ENCODE measurements at regions not wholly inside any gene's neighbourhood (a gene's known extent, or its start where the extent isn't known, plus 50 kb on each side); places are given as distances from the start of the nearest gene placed in this dataset.

GRCh38 chr2:14520385-14520945, 112.1 kb upstream of the LRATD1 start:
- no peak overlapping the region for H3K27ac Mint-ChIP-seq
- H3K36me3 Mint-ChIP-seq (ENCODE audit: insufficient read depth in 2 of 2): no peaks in the 10 kb centered on the region
- H3K4me3 Mint-ChIP-seq: no peak overlapping the region
- H3K4me1 Mint-ChIP-seq (ENCODE audit: low read depth): no peaks in the 10 kb centered on the region
- no peaks in the 10 kb centered on the region for H3K27me3 Mint-ChIP-seq (ENCODE audit: low read depth)
- ATAC-seq (replicated peaks in 1 of 2) (no peak), DNase-seq (no peak)
- H3K9me3 Mint-ChIP-seq: peaks cover 0 to 16% of the 10 kb centered on the region in 2 donors

- Mint-ChIP-seq H3K9me3 (peaks cover 0 to 15% of the 10 kb centered on the region in 2 donors), H3K27me3 (ENCODE audit: low read depth) (no peaks in the 10 kb centered on the region), H3K27ac (no peak overlapping the region), H3K4me1 (ENCODE audit: low read depth) (no peaks in the 10 kb centered on the region), H3K4me3 (no peak overlapping the region), H3K36me3 (ENCODE audit: insufficient read depth in 2 of 2) (no peaks in the 10 kb centered on the region)
- DNase-seq: no peak
- ATAC-seq (replicated peaks in 1 of 2): no peak
Measured at GRCh38 chr2:14524041-14524802, 108.3 kb upstream of the LRATD1 start.

GRCh38 chr2:14524803-14525080, 107.8 kb upstream of the LRATD1 start:
- Mint-ChIP-seq H3K4me1 (ENCODE audit: low read depth) (no peaks in the 10 kb centered on the region), H3K4me3 (no peak overlapping the region), H3K27ac (no peak overlapping the region), H3K36me3 (ENCODE audit: insufficient read depth in 2 of 2) (no peaks in the 10 kb centered on the region), H3K9me3 (peaks cover 0 to 16% of the 10 kb centered on the region in 2 donors), H3K27me3 (ENCODE audit: low read depth) (no peaks in the 10 kb centered on the region)
- ATAC-seq (replicated peaks in 1 of 2): no peak
- no peak for DNase-seq

DNA sequence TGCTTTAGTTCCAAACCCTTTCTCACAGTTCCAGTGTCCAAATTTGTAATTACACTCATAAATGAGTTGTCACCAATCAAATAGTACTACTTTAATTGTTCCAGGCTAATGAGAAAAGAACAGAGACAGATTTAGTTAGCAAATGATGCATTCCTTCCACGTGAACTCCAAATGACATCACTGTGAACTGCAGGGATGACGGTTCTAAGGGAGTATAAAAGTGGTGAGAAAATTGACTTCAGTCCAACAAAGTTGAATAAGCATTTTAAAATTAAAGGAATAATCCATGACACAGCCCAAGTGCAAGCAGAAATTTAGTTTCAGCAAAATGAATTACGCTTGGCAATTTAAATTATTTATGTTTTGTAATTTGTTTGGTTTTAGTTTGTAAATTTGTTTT, 102.0 kb upstream of the LRATD1 start:
- no peak for DNase-seq
- no peaks in the 10 kb centered on the region for H3K27me3 Mint-ChIP-seq (ENCODE audit: low read depth)
- H3K4me3 Mint-ChIP-seq: no peak overlapping the region
- no peaks in the 10 kb centered on the region for H3K36me3 Mint-ChIP-seq (ENCODE audit: insufficient read depth in 2 of 2)
- peaks cover 0 to 5% of the 10 kb centered on the region in 2 donors for H3K9me3 Mint-ChIP-seq
- H3K27ac Mint-ChIP-seq: no peak overlapping the region
- no peak for ATAC-seq (replicated peaks in 1 of 2)
- no peaks in the 10 kb centered on the region for H3K4me1 Mint-ChIP-seq (ENCODE audit: low read depth)

- Mint-ChIP-seq H3K4me3 (no peak overlapping the region), H3K36me3 (ENCODE audit: insufficient read depth in 2 of 2) (no peaks in the 10 kb centered on the region), H3K27ac (no peak overlapping the region), H3K4me1 (ENCODE audit: low read depth) (no peaks in the 10 kb centered on the region), H3K27me3 (ENCODE audit: low read depth) (no peaks in the 10 kb centered on the region), H3K9me3 (peaks cover 2 to 4% of the 10 kb centered on the region in 2 donors)
- no peak for ATAC-seq (replicated peaks in 1 of 2)
- DNase-seq: no peak
Measured at GRCh38 chr2:14533131-14533757, 99.3 kb upstream of the LRATD1 start.

GRCh38 chr2:14535156-14535555, 97.4 kb upstream of the LRATD1 start:
- H3K27me3 Mint-ChIP-seq (ENCODE audit: low read depth): no peaks in the 10 kb centered on the region
- H3K4me1 Mint-ChIP-seq (ENCODE audit: low read depth): no peaks in the 10 kb centered on the region
- H3K36me3 Mint-ChIP-seq (ENCODE audit: insufficient read depth in 2 of 2): no peaks in the 10 kb centered on the region
- no peak overlapping the region for H3K27ac Mint-ChIP-seq
- DNase-seq: no peak
- no peak overlapping the region for H3K4me3 Mint-ChIP-seq
- no peak for ATAC-seq (replicated peaks in 1 of 2)
- peaks cover 2 to 3% of the 10 kb centered on the region in 2 donors for H3K9me3 Mint-ChIP-seq

DNA sequence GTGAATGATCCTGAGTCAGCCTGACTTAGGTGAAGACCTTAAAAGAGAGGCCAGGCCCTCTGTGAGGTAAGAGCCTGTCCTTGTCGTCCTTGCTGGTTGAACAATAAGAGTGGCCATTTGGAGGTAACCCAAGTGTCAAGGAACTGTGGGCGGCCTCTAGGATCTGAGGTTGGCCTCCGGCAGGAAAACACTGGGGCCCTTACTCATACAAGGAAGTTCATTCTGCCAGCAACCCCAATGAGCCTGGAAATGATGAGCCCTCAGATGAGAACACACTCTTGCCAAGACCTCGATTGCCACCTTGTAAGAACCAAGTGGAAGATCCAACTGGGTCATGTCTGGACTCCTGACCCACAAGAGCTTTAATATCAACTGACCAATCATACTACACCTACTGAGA, 95.5 kb upstream of the LRATD1 start:
- Mint-ChIP-seq H3K27me3 (ENCODE audit: low read depth) (no peaks in the 10 kb centered on the region), H3K27ac (no peak overlapping the region), H3K4me3 (no peak overlapping the region), H3K9me3 (peaks cover 2 to 3% of the 10 kb centered on the region in 2 donors), H3K36me3 (ENCODE audit: insufficient read depth in 2 of 2) (no peaks in the 10 kb centered on the region), H3K4me1 (ENCODE audit: low read depth) (no peaks in the 10 kb centered on the region)
- no peak for ATAC-seq (replicated peaks in 1 of 2)
- no peak for DNase-seq

GRCh38 chr2:14540015-14540414, 92.5 kb upstream of the LRATD1 start:
- Mint-ChIP-seq H3K36me3 (ENCODE audit: insufficient read depth in 2 of 2) (no peaks in the 10 kb centered on the region), H3K27ac (no peak overlapping the region), H3K27me3 (ENCODE audit: low read depth) (no peaks in the 10 kb centered on the region), H3K4me1 (ENCODE audit: low read depth) (no peaks in the 10 kb centered on the region), H3K4me3 (no peak overlapping the region), H3K9me3 (peaks cover 2 to 8% of the 10 kb centered on the region in 2 donors)
- no peak for DNase-seq
- ATAC-seq (replicated peaks in 1 of 2): no peak

- H3K27ac Mint-ChIP-seq: no peak overlapping the region
- no peaks in the 10 kb centered on the region for H3K4me1 Mint-ChIP-seq (ENCODE audit: low read depth)
- no peak overlapping the region for H3K4me3 Mint-ChIP-seq
- no peaks in the 10 kb centered on the region for H3K36me3 Mint-ChIP-seq (ENCODE audit: insufficient read depth in 2 of 2)
- no peaks in the 10 kb centered on the region for H3K27me3 Mint-ChIP-seq (ENCODE audit: low read depth)
- DNase-seq (no peak), ATAC-seq (replicated peaks in 1 of 2) (no peak)
- peaks cover 4 to 8% of the 10 kb centered on the region in 2 donors for H3K9me3 Mint-ChIP-seq
Measured at GRCh38 chr2:14543284-14543683, 89.2 kb upstream of the LRATD1 start.

- ATAC-seq (replicated peaks in 1 of 2) (no peak), DNase-seq (no peak)
- Mint-ChIP-seq H3K27me3 (ENCODE audit: low read depth) (no peaks in the 10 kb centered on the region), H3K4me1 (ENCODE audit: low read depth) (no peaks in the 10 kb centered on the region), H3K4me3 (no peak overlapping the region), H3K27ac (no peak overlapping the region), H3K9me3 (peaks cover 4 to 8% of the 10 kb centered on the region in 2 donors), H3K36me3 (ENCODE audit: insufficient read depth in 2 of 2) (no peaks in the 10 kb centered on the region)
Measured at GRCh38 chr2:14544247-14544646, 88.3 kb upstream of the LRATD1 start.

- DNase-seq: no peak
- H3K36me3 Mint-ChIP-seq (ENCODE audit: insufficient read depth in 2 of 2): no peaks in the 10 kb centered on the region
- no peak for ATAC-seq (replicated peaks in 1 of 2)
- H3K4me3 Mint-ChIP-seq: no peak overlapping the region
- H3K4me1 Mint-ChIP-seq (ENCODE audit: low read depth): no peaks in the 10 kb centered on the region
- no peak overlapping the region for H3K27ac Mint-ChIP-seq
- H3K27me3 Mint-ChIP-seq (ENCODE audit: low read depth): no peaks in the 10 kb centered on the region
- H3K9me3 Mint-ChIP-seq: peaks cover 3 to 4% of the 10 kb centered on the region in 2 donors
Measured at GRCh38 chr2:14547830-14548229, 84.7 kb upstream of the LRATD1 start.

GRCh38 chr2:14550658-14551057, 81.9 kb upstream of the LRATD1 start:
- Mint-ChIP-seq H3K27ac (no peak overlapping the region), H3K36me3 (ENCODE audit: insufficient read depth in 2 of 2) (no peaks in the 10 kb centered on the region), H3K27me3 (ENCODE audit: low read depth) (no peaks in the 10 kb centered on the region), H3K4me3 (no peak overlapping the region), H3K4me1 (ENCODE audit: low read depth) (no peaks in the 10 kb centered on the region), H3K9me3 (peaks cover 0 to 6% of the 10 kb centered on the region in 2 donors)
- no peak for ATAC-seq (replicated peaks in 1 of 2)
- no peak for DNase-seq

- Mint-ChIP-seq H3K27me3 (ENCODE audit: low read depth) (no peaks in the 10 kb centered on the region), H3K27ac (no peak overlapping the region), H3K36me3 (ENCODE audit: insufficient read depth in 2 of 2) (no peaks in the 10 kb centered on the region), H3K9me3 (peaks cover 0 to 4% of the 10 kb centered on the region in 2 donors), H3K4me1 (ENCODE audit: low read depth) (no peaks in the 10 kb centered on the region), H3K4me3 (no peak overlapping the region)
- ATAC-seq (replicated peaks in 1 of 2): no peak
- no peak for DNase-seq
Measured at GRCh38 chr2:14551069-14551468, 81.4 kb upstream of the LRATD1 start.

- DNase-seq (no peak), ATAC-seq (replicated peaks in 1 of 2) (no peak)
- H3K27me3 Mint-ChIP-seq (ENCODE audit: low read depth): no peaks in the 10 kb centered on the region
- no peaks in the 10 kb centered on the region for H3K4me1 Mint-ChIP-seq (ENCODE audit: low read depth)
- H3K27ac Mint-ChIP-seq: no peak overlapping the region
- no peak overlapping the region for H3K4me3 Mint-ChIP-seq
- H3K9me3 Mint-ChIP-seq: peaks cover 0 to 2% of the 10 kb centered on the region in 2 donors
- H3K36me3 Mint-ChIP-seq (ENCODE audit: insufficient read depth in 2 of 2): no peaks in the 10 kb centered on the region
Measured at GRCh38 chr2:14552286-14552685, 80.2 kb upstream of the LRATD1 start.
